MM.1S (cell line): ENCODE measurements at regions not wholly inside any gene's neighbourhood (a gene's known extent, or its start where the extent isn't known, plus 50 kb on each side); places are given as distances from the start of the nearest gene placed in this dataset.

Experiments
- EZH2 ChIP-seq: fragments of 300-600 bp; sonication (generic); optimal IDR thresholded peaks from 2 replicates; pipeline ENCODE3; 2017; ENCODE audit warnings: low read depth, mild to moderate bottlenecking, antibody characterized with exemption, low read length, mixed read lengths
- EZH2phosphoT487 ChIP-seq: fragments of 300-600 bp; sonication (generic); IDR thresholded peaks from 2 replicates; pipeline ENCODE4 v1.6.1; 2018; ENCODE audit warnings: antibody characterized with exemption, low read length

DNA sequence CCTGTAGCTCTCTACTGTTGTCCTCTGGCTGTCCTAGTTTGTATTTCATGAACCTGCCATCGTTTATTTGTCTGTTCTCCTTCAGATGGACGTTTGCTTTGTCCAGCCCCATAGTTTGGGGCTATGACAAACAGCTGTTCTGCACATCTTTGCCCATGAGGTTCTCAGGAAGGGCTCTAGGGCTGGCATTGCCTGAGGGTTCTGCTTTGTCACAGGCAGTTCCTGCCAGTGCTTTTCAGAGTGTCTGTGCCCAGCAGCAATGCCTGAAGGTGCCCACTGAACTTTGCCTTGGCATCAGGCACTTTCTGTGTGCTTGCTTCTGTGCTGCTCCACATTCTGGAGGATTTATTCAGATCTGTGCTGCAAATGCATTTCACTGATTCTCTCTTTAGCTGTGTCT is 361.3 kb downstream of the TMEM121 start:
- TF ChIP-seq EZH2phosphoT487, result no peak
- TF ChIP-seq EZH2, result no peak
